ENCODE measurements at regions not wholly inside any gene's neighbourhood (a gene's known extent, or its start where the extent isn't known, plus 50 kb on each side); places are given as distances from the start of the nearest gene placed in this dataset.
A peak's percentile ranks its signal among the peaks of the same experiment; 100 is the strongest.

- TF ChIP-seq EZH2phosphoT487 (conservative IDR thresholded peaks at IDR 0.05; ENCODE audit: low read length) (no peak), CTCF (IDR thresholded peaks at IDR 0.05; ENCODE audit: insufficient read depth, low read length, poor library complexity, severe bottlenecking) (no peak)
- no peaks in the 10 kb centered on the region for H3K9me3 ChIP-seq (ENCODE audit: insufficient read depth, low read length)
- H3K27ac ChIP-seq (ENCODE audit: low read depth, low read length), result no peak overlapping the region
- H4K20me1 ChIP-seq (ENCODE audit: low read depth, low read length), result no peaks in the 10 kb centered on the region
- no peak overlapping the region for H3K4me3 ChIP-seq (ENCODE audit: insufficient read depth, low read length, poor library complexity, severe bottlenecking)
- no peak overlapping the region for H3K9ac ChIP-seq (ENCODE audit: low read length)
- no peaks in the 10 kb centered on the region for H3K36me3 ChIP-seq (ENCODE audit: low read length)
- no peak overlapping the region for H2AFZ ChIP-seq (ENCODE audit: low read depth, low read length, severe bottlenecking)
- no peak overlapping the region for H3K4me2 ChIP-seq (ENCODE audit: low read depth, low read length, poor library complexity, severe bottlenecking)
- no peaks in the 10 kb centered on the region for H3K27me3 ChIP-seq (ENCODE audit: low read length)
- no peaks in the 10 kb centered on the region for H3F3A ChIP-seq (ENCODE audit: insufficient read depth)
- H3K9me2 ChIP-seq (replicated peaks; ENCODE audit: insufficient read depth, low read length), result no peaks in the 10 kb centered on the region
- H3K79me2 ChIP-seq (ENCODE audit: insufficient read depth, low read length), result no peaks in the 10 kb centered on the region
Measured at GRCh38 chrX:71846429-71846828, 64.2 kb upstream of the NHSL2 start.

- H3K27me3 ChIP-seq (ENCODE audit: low read length), result no peaks in the 10 kb centered on the region
- no peaks in the 10 kb centered on the region for H4K20me1 ChIP-seq (ENCODE audit: low read depth, low read length)
- no peaks in the 10 kb centered on the region for H3K9me2 ChIP-seq (replicated peaks; ENCODE audit: insufficient read depth, low read length)
- no peaks in the 10 kb centered on the region for H3K36me3 ChIP-seq (ENCODE audit: low read length)
- no peak overlapping the region for H3K27ac ChIP-seq (ENCODE audit: low read depth, low read length)
- no peaks in the 10 kb centered on the region for H3K9me3 ChIP-seq (ENCODE audit: insufficient read depth, low read length)
- no peak overlapping the region for H2AFZ ChIP-seq (ENCODE audit: low read depth, low read length, severe bottlenecking)
- TF ChIP-seq CTCF (IDR thresholded peaks at IDR 0.05; ENCODE audit: insufficient read depth, low read length, poor library complexity, severe bottlenecking) (no peak), EZH2phosphoT487 (conservative IDR thresholded peaks at IDR 0.05; ENCODE audit: low read length) (no peak)
- H3K9ac ChIP-seq (ENCODE audit: low read length), result no peak overlapping the region
- H3K79me2 ChIP-seq (ENCODE audit: insufficient read depth, low read length), result no peaks in the 10 kb centered on the region
- H3K4me3 ChIP-seq (ENCODE audit: insufficient read depth, low read length, poor library complexity, severe bottlenecking), result no peak overlapping the region
- H3K4me2 ChIP-seq (ENCODE audit: low read depth, low read length, poor library complexity, severe bottlenecking), result no peak overlapping the region
- no peaks in the 10 kb centered on the region for H3F3A ChIP-seq (ENCODE audit: insufficient read depth)
Measured at GRCh38 chrX:71852182-71852581, 58.5 kb upstream of the NHSL2 start.

GRCh38 chrX:71859637-71860036, 51.0 kb upstream of the NHSL2 start:
- Histone ChIP-seq H2AFZ (ENCODE audit: low read depth, low read length, severe bottlenecking) (no peak overlapping the region), H4K20me1 (ENCODE audit: low read depth, low read length) (no peaks in the 10 kb centered on the region), H3K36me3 (ENCODE audit: low read length) (no peaks in the 10 kb centered on the region), H3K27ac (ENCODE audit: low read depth, low read length) (no peak overlapping the region), H3F3A (ENCODE audit: insufficient read depth) (no peaks in the 10 kb centered on the region), H3K9me3 (ENCODE audit: insufficient read depth, low read length) (no peaks in the 10 kb centered on the region), H3K27me3 (ENCODE audit: low read length) (no peaks in the 10 kb centered on the region), H3K79me2 (ENCODE audit: insufficient read depth, low read length) (no peaks in the 10 kb centered on the region), H3K4me3 (ENCODE audit: insufficient read depth, low read length, poor library complexity, severe bottlenecking) (no peak overlapping the region), H3K4me2 (ENCODE audit: low read depth, low read length, poor library complexity, severe bottlenecking) (no peak overlapping the region), H3K9ac (ENCODE audit: low read length) (no peak overlapping the region), H3K9me2 (replicated peaks; ENCODE audit: insufficient read depth, low read length) (no peaks in the 10 kb centered on the region)
- TF ChIP-seq EZH2phosphoT487 (conservative IDR thresholded peaks at IDR 0.05; ENCODE audit: low read length) (no peak), CTCF (IDR thresholded peaks at IDR 0.05; ENCODE audit: insufficient read depth, low read length, poor library complexity, severe bottlenecking) (peak; percentile 19)

Data from SU-DHL-6 (cell line).